DND-41 (cell line): ENCODE measurements at regions not wholly inside any gene's neighbourhood (a gene's known extent, or its start where the extent isn't known, plus 50 kb on each side); places are given as distances from the start of the nearest gene placed in this dataset.
A peak's percentile ranks its signal among the peaks of the same experiment; 100 is the strongest.

Source experiments
- ATAC-seq: fragments of 200-7000 bp; cut with Tn5 transposase; 3 replicates; pipeline ENCODE4 v1.9.1; 2021; ENCODE audit warnings: low read depth; ENCODE audit not compliant: insufficient read depth
- DNase-seq: peaks from one replicate; pipeline ENCODE4 v3.0.0-alpha.2; 2020
- H2AFZ ChIP-seq: 2 replicates; pipeline ENCODE4 v1.6.0; 2012; ENCODE audit warnings: low read depth, low read length
- H3K27ac ChIP-seq: 2 replicates; pipeline ENCODE4 v1.5.1; 2012; ENCODE audit warnings: low read length, inconsistent platforms
- H3K27me3 ChIP-seq: fragments of 200-600 bp; sonication (generic); 2 replicates; pipeline ENCODE4 v1.6.0; 2012; ENCODE audit warnings: low read length, mild to moderate bottlenecking, inconsistent platforms; ENCODE audit not compliant: insufficient read depth, poor library complexity
- H3K36me3 ChIP-seq: 2 replicates; pipeline ENCODE4 v1.5.1; 2012; ENCODE audit warnings: low read length, inconsistent platforms; ENCODE audit not compliant: insufficient read depth
- H3K4me1 ChIP-seq: 2 replicates; pipeline ENCODE4 v1.5.1; 2012; ENCODE audit warnings: mild to moderate bottlenecking, low read length; ENCODE audit not compliant: insufficient read depth
- H3K4me2 ChIP-seq: 2 replicates; pipeline ENCODE4 v1.6.0; 2012; ENCODE audit warnings: mild to moderate bottlenecking, moderate library complexity, low read length, inconsistent platforms; ENCODE audit not compliant: insufficient read depth
- H3K4me3 ChIP-seq, 2 experiments: fragments of 200-600 bp in 1 of 2; shearing (Covaris generic) in 1 of 2; 2 replicates each; pipeline ENCODE4 v1.5.1; 2012 to 2016; ENCODE audit warnings: inconsistent platforms in 2 of 2, low read length in 2 of 2, mild to moderate bottlenecking in 2 of 2, low read depth in 1 of 2, moderate library complexity in 1 of 2
- H3K79me2 ChIP-seq: 2 replicates; pipeline ENCODE4 v1.6.0; 2012; ENCODE audit warnings: low read length, inconsistent platforms; ENCODE audit not compliant: insufficient read depth
- H3K9ac ChIP-seq: 2 replicates; pipeline ENCODE4 v1.6.0; 2012; ENCODE audit warnings: low read depth, mild to moderate bottlenecking, inconsistent platforms, low read length, moderate library complexity
- H3K9me3 ChIP-seq: 2 replicates; pipeline ENCODE4 v1.5.1; 2012; ENCODE audit warnings: low read length, moderate library complexity, mild to moderate bottlenecking, inconsistent platforms; ENCODE audit not compliant: insufficient read depth, severe bottlenecking
- H4K20me1 ChIP-seq: 2 replicates; pipeline ENCODE4 v1.6.0; 2012; ENCODE audit warnings: low read length; ENCODE audit not compliant: insufficient read depth
- EZH2 ChIP-seq: IDR thresholded peaks from 3 replicates; pipeline ENCODE4 v1.6.1; 2012; ENCODE audit warnings: borderline replicate concordance, low read depth, mild to moderate bottlenecking, moderate library complexity, low read length, inconsistent platforms; ENCODE audit not compliant: severe bottlenecking
- TF ChIP-seq, protein P1 (sequence below): IDR thresholded peaks from 2 replicates; pipeline ENCODE4 v1.5.1; 2012; ENCODE audit warnings: borderline replicate concordance, low read length, moderate library complexity, mild to moderate bottlenecking; ENCODE audit not compliant: poor library complexity, severe bottlenecking; ENCODE audit errors: extremely low read depth

- no peaks in the 10 kb centered on the region for H4K20me1 ChIP-seq
- DNase-seq (no peak), ATAC-seq (no peak)
- no peak overlapping the region for H3K4me2 ChIP-seq
- no peaks in the 10 kb centered on the region for H3K36me3 ChIP-seq
- H3K4me3 ChIP-seq, result no peak overlapping the region
- H3K79me2 ChIP-seq, result no peaks in the 10 kb centered on the region
- peaks cover 3% of the 10 kb centered on the region for H3K27me3 ChIP-seq
- TF ChIP-seq, protein P1, sequence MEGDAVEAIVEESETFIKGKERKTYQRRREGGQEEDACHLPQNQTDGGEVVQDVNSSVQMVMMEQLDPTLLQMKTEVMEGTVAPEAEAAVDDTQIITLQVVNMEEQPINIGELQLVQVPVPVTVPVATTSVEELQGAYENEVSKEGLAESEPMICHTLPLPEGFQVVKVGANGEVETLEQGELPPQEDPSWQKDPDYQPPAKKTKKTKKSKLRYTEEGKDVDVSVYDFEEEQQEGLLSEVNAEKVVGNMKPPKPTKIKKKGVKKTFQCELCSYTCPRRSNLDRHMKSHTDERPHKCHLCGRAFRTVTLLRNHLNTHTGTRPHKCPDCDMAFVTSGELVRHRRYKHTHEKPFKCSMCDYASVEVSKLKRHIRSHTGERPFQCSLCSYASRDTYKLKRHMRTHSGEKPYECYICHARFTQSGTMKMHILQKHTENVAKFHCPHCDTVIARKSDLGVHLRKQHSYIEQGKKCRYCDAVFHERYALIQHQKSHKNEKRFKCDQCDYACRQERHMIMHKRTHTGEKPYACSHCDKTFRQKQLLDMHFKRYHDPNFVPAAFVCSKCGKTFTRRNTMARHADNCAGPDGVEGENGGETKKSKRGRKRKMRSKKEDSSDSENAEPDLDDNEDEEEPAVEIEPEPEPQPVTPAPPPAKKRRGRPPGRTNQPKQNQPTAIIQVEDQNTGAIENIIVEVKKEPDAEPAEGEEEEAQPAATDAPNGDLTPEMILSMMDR, result peak; percentile 28
- no peak for TF ChIP-seq EZH2
- H3K4me1 ChIP-seq, result no peaks in the 10 kb centered on the region
- no peak overlapping the region for H3K9ac ChIP-seq
- H3K9me3 ChIP-seq, result no peaks in the 10 kb centered on the region
- H3K27ac ChIP-seq, result no peak overlapping the region
- no peak overlapping the region for H2AFZ ChIP-seq
Measured at GRCh38 chr10:78520737-78521430, 487.2 kb downstream of the RPS24 start.

DNA sequence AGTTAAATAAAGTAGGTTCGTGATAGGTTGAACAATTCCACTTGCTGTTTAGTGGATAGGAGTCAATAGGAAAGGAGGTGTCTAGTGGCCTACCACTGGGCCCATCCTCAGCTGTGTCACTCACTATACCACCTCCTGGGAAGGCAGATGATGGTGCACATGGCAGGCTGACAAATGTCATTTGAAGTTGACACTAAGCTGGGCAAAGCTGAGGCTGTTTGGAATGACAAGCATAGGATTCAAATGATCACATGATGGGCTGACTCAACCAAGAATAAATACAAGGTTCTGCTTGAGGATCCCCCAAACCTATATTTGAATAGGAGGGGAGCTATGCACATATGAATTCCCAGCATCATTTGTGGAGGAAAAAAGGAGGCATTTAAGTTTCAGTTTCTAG lies 489.8 kb downstream of the RPS24 start:
- no peak overlapping the region for H3K4me2 ChIP-seq
- no peak for ATAC-seq
- no peak for DNase-seq

GRCh38 chr10:78524342-78524741 lies 490.7 kb downstream of the RPS24 start:
- Histone ChIP-seq H3K4me1 (no peaks in the 10 kb centered on the region), H3K9me3 (no peaks in the 10 kb centered on the region), H4K20me1 (no peaks in the 10 kb centered on the region), H2AFZ (no peak overlapping the region), H3K4me2 (no peak overlapping the region), H3K27me3 (peaks cover 3% of the 10 kb centered on the region), H3K9ac (no peak overlapping the region), H3K79me2 (no peaks in the 10 kb centered on the region), H3K27ac (no peak overlapping the region), H3K4me3 (no peak overlapping the region), H3K36me3 (no peaks in the 10 kb centered on the region)
- no peak for TF ChIP-seq EZH2
- TF ChIP-seq, protein P1, result no peak
- ATAC-seq (no peak), DNase-seq (no peak)

More for the DNA sequence above, 489.8 kb downstream of the RPS24 start:
- Histone ChIP-seq H3K4me1 (no peaks in the 10 kb centered on the region), H3K9me3 (no peaks in the 10 kb centered on the region), H4K20me1 (no peaks in the 10 kb centered on the region), H3K27me3 (peaks cover 3% of the 10 kb centered on the region), H3K36me3 (no peaks in the 10 kb centered on the region), H3K9ac (no peak overlapping the region), H3K27ac (no peak overlapping the region), H3K4me3 (no peak overlapping the region), H3K79me2 (no peaks in the 10 kb centered on the region), H2AFZ (no peak overlapping the region)
- TF ChIP-seq, protein P1, result no peak
- no peak for TF ChIP-seq EZH2

DNA sequence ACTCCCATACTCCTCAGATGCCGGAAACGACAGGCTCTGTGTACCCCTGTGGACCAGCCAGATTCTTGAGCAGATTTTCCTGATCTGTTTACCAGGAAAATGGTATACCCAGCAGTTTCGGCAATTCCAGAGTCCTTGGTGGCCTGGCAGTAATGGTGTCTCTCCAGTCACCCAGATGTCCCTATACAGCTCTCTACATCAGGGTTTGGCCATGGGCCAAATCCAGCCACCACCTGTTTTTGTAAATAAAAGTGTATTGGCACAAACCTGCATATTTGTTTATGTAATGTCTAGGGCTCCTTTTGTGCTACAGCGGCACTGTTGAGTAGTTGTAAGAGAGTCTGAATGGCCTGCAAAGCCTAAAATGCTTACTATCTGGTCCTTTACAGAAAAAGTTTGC lies 491.3 kb downstream of the RPS24 start:
- H4K20me1 ChIP-seq, result no peaks in the 10 kb centered on the region
- TF ChIP-seq, protein P1, result no peak
- no peak for TF ChIP-seq EZH2
- H2AFZ ChIP-seq, result no peak overlapping the region
- no peaks in the 10 kb centered on the region for H3K36me3 ChIP-seq
- H3K27ac ChIP-seq, result no peak overlapping the region
- ATAC-seq (no peak), DNase-seq (no peak)
- no peak overlapping the region for H3K4me2 ChIP-seq
- no peaks in the 10 kb centered on the region for H3K79me2 ChIP-seq
- H3K9me3 ChIP-seq, result no peaks in the 10 kb centered on the region
- no peaks in the 10 kb centered on the region for H3K4me1 ChIP-seq
- no peak overlapping the region for H3K4me3 ChIP-seq
- no peak overlapping the region for H3K9ac ChIP-seq
- H3K27me3 ChIP-seq, result peaks cover 3% of the 10 kb centered on the region
